DND-41 (cell line): ENCODE measurements at regions not wholly inside any gene's neighbourhood (a gene's known extent, or its start where the extent isn't known, plus 50 kb on each side); places are given as distances from the start of the nearest gene placed in this dataset.

Source experiments
- EZH2 ChIP-seq: IDR thresholded peaks from 3 replicates; pipeline ENCODE4 v1.6.1; 2012; ENCODE audit warnings: borderline replicate concordance, low read depth, mild to moderate bottlenecking, moderate library complexity, low read length, inconsistent platforms; ENCODE audit not compliant: severe bottlenecking
- TF ChIP-seq, protein P1 (sequence below): IDR thresholded peaks from 2 replicates; pipeline ENCODE4 v1.5.1; 2012; ENCODE audit warnings: borderline replicate concordance, low read length, moderate library complexity, mild to moderate bottlenecking; ENCODE audit not compliant: poor library complexity, severe bottlenecking; ENCODE audit errors: extremely low read depth

DNA sequence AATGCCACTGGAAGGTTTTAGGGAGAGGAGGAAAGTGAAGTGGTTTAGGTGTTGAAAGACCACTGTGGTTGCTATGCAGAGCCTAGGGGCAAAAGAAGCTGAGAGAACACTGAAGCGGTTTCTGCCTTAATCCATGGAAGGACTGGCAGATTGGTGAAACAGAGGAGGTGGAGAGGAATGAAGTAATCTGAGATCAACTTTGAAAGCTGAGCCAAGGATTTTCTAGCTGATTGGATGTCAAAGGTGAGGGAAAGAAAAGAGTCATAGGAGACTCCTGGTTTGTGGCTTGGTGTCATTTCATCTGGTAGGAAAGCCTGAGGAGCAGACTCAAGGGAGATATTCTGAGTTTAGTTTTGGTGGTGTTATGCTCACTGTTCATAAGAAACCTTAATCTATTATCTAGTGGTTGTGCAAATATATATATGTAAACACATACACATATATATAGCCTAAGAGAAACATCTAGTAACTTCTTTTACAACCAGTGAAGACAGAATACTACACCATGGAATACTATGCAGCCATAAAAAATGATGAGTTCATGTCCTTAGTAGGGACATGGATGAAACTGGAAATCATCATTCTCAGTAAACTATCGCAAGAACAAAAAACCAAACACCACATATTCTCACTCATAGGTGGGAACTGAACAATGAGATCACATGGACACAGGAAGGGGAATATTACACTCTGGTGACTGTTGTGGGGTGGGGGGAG, 134.1 kb upstream of the CREB1 start:
- TF ChIP-seq, protein P1, sequence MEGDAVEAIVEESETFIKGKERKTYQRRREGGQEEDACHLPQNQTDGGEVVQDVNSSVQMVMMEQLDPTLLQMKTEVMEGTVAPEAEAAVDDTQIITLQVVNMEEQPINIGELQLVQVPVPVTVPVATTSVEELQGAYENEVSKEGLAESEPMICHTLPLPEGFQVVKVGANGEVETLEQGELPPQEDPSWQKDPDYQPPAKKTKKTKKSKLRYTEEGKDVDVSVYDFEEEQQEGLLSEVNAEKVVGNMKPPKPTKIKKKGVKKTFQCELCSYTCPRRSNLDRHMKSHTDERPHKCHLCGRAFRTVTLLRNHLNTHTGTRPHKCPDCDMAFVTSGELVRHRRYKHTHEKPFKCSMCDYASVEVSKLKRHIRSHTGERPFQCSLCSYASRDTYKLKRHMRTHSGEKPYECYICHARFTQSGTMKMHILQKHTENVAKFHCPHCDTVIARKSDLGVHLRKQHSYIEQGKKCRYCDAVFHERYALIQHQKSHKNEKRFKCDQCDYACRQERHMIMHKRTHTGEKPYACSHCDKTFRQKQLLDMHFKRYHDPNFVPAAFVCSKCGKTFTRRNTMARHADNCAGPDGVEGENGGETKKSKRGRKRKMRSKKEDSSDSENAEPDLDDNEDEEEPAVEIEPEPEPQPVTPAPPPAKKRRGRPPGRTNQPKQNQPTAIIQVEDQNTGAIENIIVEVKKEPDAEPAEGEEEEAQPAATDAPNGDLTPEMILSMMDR: no peak
- TF ChIP-seq EZH2: no peak
